Trophoblast cell (in vitro differentiated cells and primary cell): ENCODE measurements at regions not wholly inside any gene's neighbourhood (a gene's known extent, or its start where the extent isn't known, plus 50 kb on each side); places are given as distances from the start of the nearest gene placed in this dataset.
A peak's percentile ranks its signal among the peaks of the same experiment; 100 is the strongest.

Source experiments
- DNase-seq, 2 donors: peaks; one replicate each; pipeline ENCODE4 v3.0.0-alpha.2; 2016
- H2AFZ ChIP-seq: 2 replicates; pipeline ENCODE4 v1.6.1; 2013; ENCODE audit warnings: low read length, moderate library complexity, mild to moderate bottlenecking; ENCODE audit not compliant: insufficient read depth, poor library complexity
- H2AK5ac ChIP-seq: 2 replicates; pipeline ENCODE4 v1.6.1; 2013; ENCODE audit warnings: mild to moderate bottlenecking, low read length
- H2BK120ac ChIP-seq: 2 replicates; pipeline ENCODE4 v1.6.1; 2013; ENCODE audit warnings: low read length, mild to moderate bottlenecking, moderate library complexity; ENCODE audit not compliant: insufficient read depth, poor library complexity
- H2BK12ac ChIP-seq: 2 replicates; pipeline ENCODE4 v1.6.1; 2013; ENCODE audit warnings: mild to moderate bottlenecking, low read length, moderate library complexity
- H2BK5ac ChIP-seq: 2 replicates; pipeline ENCODE4 v1.6.1; 2013; ENCODE audit warnings: low read length, low read depth, moderate library complexity, mild to moderate bottlenecking; ENCODE audit not compliant: poor library complexity
- H3K14ac ChIP-seq: 2 replicates; pipeline ENCODE4 v1.6.1; 2013; ENCODE audit warnings: mild to moderate bottlenecking, low read length
- H3K18ac ChIP-seq: 2 replicates; pipeline ENCODE4 v1.6.1; 2013; ENCODE audit warnings: mild to moderate bottlenecking, low read length
- H3K23ac ChIP-seq: 2 replicates; pipeline ENCODE4 v1.6.1; 2013; ENCODE audit warnings: low read length
- H3K27ac ChIP-seq: 2 replicates; pipeline ENCODE4 v1.5.1; 2013; ENCODE audit warnings: low read depth, mild to moderate bottlenecking, inconsistent platforms, low read length, moderate library complexity
- H3K27me3 ChIP-seq: 2 replicates; pipeline ENCODE4 v1.6.1; 2013; ENCODE audit warnings: inconsistent platforms, mild to moderate bottlenecking, low read length, moderate library complexity; ENCODE audit not compliant: insufficient read depth
- H3K36me3 ChIP-seq, 2 experiments: 1 replicate in 1 of 2; 2 replicates in 1 of 2; pipeline ENCODE4 v1.6.1; 2013; ENCODE audit warnings: low read length in 2 of 2, mild to moderate bottlenecking in 2 of 2, moderate library complexity in 1 of 2; ENCODE audit not compliant: insufficient read depth in 2 of 2, control insufficient read depth in 1 of 2
- H3K4ac ChIP-seq: 2 replicates; pipeline ENCODE4 v1.6.1; 2013; ENCODE audit warnings: low read depth, mild to moderate bottlenecking, low read length, moderate library complexity
- H3K4me1 ChIP-seq, 2 experiments: 1 replicate in 1 of 2; 2 replicates in 1 of 2; pipeline ENCODE4 v1.6.1; 2013; ENCODE audit warnings: low read length in 2 of 2, mild to moderate bottlenecking in 2 of 2, moderate library complexity in 1 of 2; ENCODE audit not compliant: insufficient read depth in 2 of 2, control insufficient read depth in 1 of 2
- H3K4me2 ChIP-seq: 2 replicates; pipeline ENCODE4 v1.6.1; 2013; ENCODE audit warnings: inconsistent platforms, mild to moderate bottlenecking, low read length, moderate library complexity
- H3K4me3 ChIP-seq: 2 replicates; pipeline ENCODE4 v1.5.1; 2013; ENCODE audit warnings: mild to moderate bottlenecking, low read depth, low read length, inconsistent platforms
- H3K79me1 ChIP-seq: one replicate; pipeline ENCODE4 v1.6.1; 2013; ENCODE audit warnings: low read length
- H3K79me2 ChIP-seq: 2 replicates; pipeline ENCODE4 v1.6.1; 2013; ENCODE audit warnings: low read length, mild to moderate bottlenecking; ENCODE audit not compliant: control insufficient read depth, insufficient read depth, poor library complexity
- H3K9ac ChIP-seq: 2 replicates; pipeline ENCODE4 v1.6.1; 2013; ENCODE audit warnings: mild to moderate bottlenecking, low read length
- H3K9me3 ChIP-seq: 2 replicates; pipeline ENCODE4 v1.6.1; 2013; ENCODE audit warnings: low read depth, mild to moderate bottlenecking, control low read depth, inconsistent platforms, low read length; ENCODE audit not compliant: insufficient read depth
- H4K12ac ChIP-seq: 2 replicates; pipeline ENCODE4 v1.6.1; 2013; ENCODE audit warnings: low read depth, mild to moderate bottlenecking, low read length, moderate library complexity
- H4K8ac ChIP-seq: 2 replicates; pipeline ENCODE4 v1.6.1; 2013; ENCODE audit warnings: low read depth, mild to moderate bottlenecking, low read length, moderate library complexity
- H4K91ac ChIP-seq: one replicate; pipeline ENCODE4 v1.6.1; 2013; ENCODE audit warnings: low read depth, mild to moderate bottlenecking, low read length, moderate library complexity
- WGBS: extraction: QIAGEN DNeasy Blood & Tissue Kit; methylation state at CpG from one replicate; pipeline ENCODE4 v1.1.7; 2013; ENCODE audit warnings: missing lambda C conversion rate; ENCODE audit not compliant: insufficient read length, insufficient coverage; ENCODE audit errors: extremely low coverage; 5-methylcytosine and 5-hydroxymethylcytosine counted together

- Histone ChIP-seq H4K12ac (no peak overlapping the region), H3K23ac (no peak overlapping the region), H3K9ac (no peak overlapping the region), H3K4me3 (no peak overlapping the region), H3K18ac (no peak overlapping the region), H3K36me3 (no peaks in the 10 kb centered on the region), H3K79me1 (peaks cover 11% of the 10 kb centered on the region), H3K14ac (peak overlapping the region; percentile 49), H3K4me2 (peak overlapping the region; percentile 40), H2AK5ac (peak overlapping the region; percentile 39), H2BK5ac (no peak overlapping the region), H3K9me3 (peaks cover 2% of the 10 kb centered on the region), H3K27me3 (no peaks in the 10 kb centered on the region), H2BK120ac (no peak overlapping the region), H4K91ac (no peak overlapping the region), H4K8ac (no peak overlapping the region), H3K79me2 (no peaks in the 10 kb centered on the region), H3K27ac (peak overlapping the region; percentile 24), H2AFZ (no peak overlapping the region), H3K4ac (no peak overlapping the region), H2BK12ac (peak overlapping the region; percentile 74), H3K4me1 (peaks cover 22 to 27% of the 10 kb centered on the region in 2 experiments)
- peak; percentile 60 to 63 for DNase-seq
- WGBS, result no CpG with 5 or more reads among the region's 26 CpGs
Observed at GRCh38 chr21:41684381-41685245, 82.2 kb downstream of the RIPK4 start.

GRCh38 chr21:41683815-41684214 lies 83.0 kb downstream of the RIPK4 start:
- H4K91ac ChIP-seq, result peak overlapping the region; percentile 13
- H3K18ac ChIP-seq, result no peak overlapping the region
- H3K27me3 ChIP-seq, result no peaks in the 10 kb centered on the region
- no peak overlapping the region for H3K4me3 ChIP-seq
- no peaks in the 10 kb centered on the region for H3K36me3 ChIP-seq
- H3K4me2 ChIP-seq, result no peak overlapping the region
- peaks cover 11% of the 10 kb centered on the region for H3K79me1 ChIP-seq
- no peak overlapping the region for H3K4ac ChIP-seq
- no peak for DNase-seq
- no peak overlapping the region for H3K14ac ChIP-seq
- H2AFZ ChIP-seq, result no peak overlapping the region
- H3K4me1 ChIP-seq, result peaks cover 26 to 30% of the 10 kb centered on the region in 2 experiments
- no peak overlapping the region for H3K27ac ChIP-seq
- no CpG with 5 or more reads among the region's 10 CpGs for WGBS
- no peak overlapping the region for H4K12ac ChIP-seq
- H3K9ac ChIP-seq, result no peak overlapping the region
- H4K8ac ChIP-seq, result no peak overlapping the region
- H3K9me3 ChIP-seq, result peaks cover 2% of the 10 kb centered on the region
- no peak overlapping the region for H2AK5ac ChIP-seq
- H2BK5ac ChIP-seq, result no peak overlapping the region
- H2BK12ac ChIP-seq, result peak overlapping the region; percentile 12
- no peak overlapping the region for H3K23ac ChIP-seq
- H2BK120ac ChIP-seq, result peak overlapping the region; percentile 15
- no peaks in the 10 kb centered on the region for H3K79me2 ChIP-seq

- no CpG with 5 or more reads among the region's 17 CpGs for WGBS
- Histone ChIP-seq H3K4me3 (no peak overlapping the region), H3K4me2 (no peak overlapping the region), H3K36me3 (no peaks in the 10 kb centered on the region), H2BK5ac (no peak overlapping the region), H3K23ac (no peak overlapping the region), H3K27ac (no peak overlapping the region), H3K79me1 (peaks cover 13% of the 10 kb centered on the region), H4K91ac (no peak overlapping the region), H3K14ac (no peak overlapping the region), H3K79me2 (no peaks in the 10 kb centered on the region), H3K9me3 (peaks cover 2% of the 10 kb centered on the region), H3K4ac (no peak overlapping the region), H2AK5ac (peak overlapping the region; percentile 65), H3K4me1 (peaks cover 33 to 41% of the 10 kb centered on the region in 2 experiments), H3K18ac (no peak overlapping the region), H3K27me3 (no peaks in the 10 kb centered on the region), H2AFZ (no peak overlapping the region), H4K8ac (no peak overlapping the region), H4K12ac (no peak overlapping the region), H2BK12ac (peak overlapping the region; percentile 28), H3K9ac (no peak overlapping the region), H2BK120ac (no peak overlapping the region)
- DNase-seq, result no peak
Observed at GRCh38 chr21:41682719-41683179, 84.1 kb downstream of the RIPK4 start.

DNA sequence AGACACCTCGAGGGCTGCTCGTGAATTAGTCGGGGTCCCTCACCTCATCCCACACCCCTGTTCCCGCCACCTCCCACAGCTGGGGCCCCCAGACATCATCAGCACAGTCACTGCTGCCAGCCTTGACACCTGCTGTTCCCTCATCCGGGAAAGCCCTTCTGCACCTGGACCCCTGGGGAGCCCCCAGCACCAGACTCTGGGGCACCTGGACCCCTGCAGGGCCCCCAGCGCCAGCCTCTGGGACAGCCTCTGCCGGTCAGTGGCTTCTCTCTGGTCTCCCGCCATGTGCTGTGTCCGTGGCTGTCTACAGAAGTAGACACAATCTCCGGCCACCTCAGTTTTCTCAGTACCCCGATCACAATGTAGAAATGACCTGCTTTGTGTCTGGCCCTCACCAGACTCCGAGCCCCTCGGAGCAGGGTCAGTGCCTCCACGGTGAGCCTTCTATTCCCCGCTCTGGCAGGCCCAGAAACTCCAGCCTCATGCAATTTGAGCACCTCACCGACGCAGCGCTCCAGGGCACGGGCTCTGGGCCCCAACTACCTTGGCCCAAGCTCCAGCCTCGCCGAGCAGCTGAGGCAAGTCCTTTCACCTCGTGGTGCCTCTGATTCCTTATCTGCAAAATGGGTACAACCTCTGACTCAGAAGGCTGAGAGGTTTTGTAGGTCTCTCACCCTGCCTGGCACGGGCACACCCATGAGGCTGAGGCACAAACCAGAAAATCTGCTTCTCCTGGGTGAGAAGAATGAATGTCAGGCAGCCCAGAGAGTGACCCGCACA lies 84.7 kb downstream of the RIPK4 start:
- Histone ChIP-seq H3K9me3 (peaks cover 2% of the 10 kb centered on the region), H3K27ac (no peak overlapping the region), H3K4me3 (no peak overlapping the region), H2AFZ (no peak overlapping the region), H3K79me2 (no peaks in the 10 kb centered on the region), H2BK12ac (no peak overlapping the region), H3K9ac (no peak overlapping the region), H3K79me1 (peaks cover 13% of the 10 kb centered on the region), H3K27me3 (no peaks in the 10 kb centered on the region), H3K36me3 (no peaks in the 10 kb centered on the region), H3K14ac (peak overlapping the region; percentile 24), H3K23ac (no peak overlapping the region), H2BK120ac (no peak overlapping the region), H3K4ac (no peak overlapping the region), H2AK5ac (peak overlapping the region; percentile 65), H4K12ac (no peak overlapping the region), H3K4me2 (no peak overlapping the region), H3K18ac (no peak overlapping the region), H4K8ac (no peak overlapping the region), H2BK5ac (no peak overlapping the region), H3K4me1 (peaks cover 33 to 41% of the 10 kb centered on the region in 2 experiments), H4K91ac (no peak overlapping the region)
- peak in 1 of 2 donors; percentile 42 for DNase-seq
- no CpG with 5 or more reads among the region's 24 CpGs for WGBS
